Neutrophil (primary cell): ENCODE measurements at regions not wholly inside any gene's neighbourhood (a gene's known extent, or its start where the extent isn't known, plus 50 kb on each side); places are given as distances from the start of the nearest gene placed in this dataset.

Experiments used
- H3K27ac ChIP-seq: fragments of 200-600 bp; sonication (generic); 2 replicates; pipeline ENCODE4 v1.5.1; 2016; ENCODE audit warnings: mild to moderate bottlenecking, moderate library complexity
- H3K27me3 ChIP-seq: fragments of 200-600 bp; sonication (generic); 2 replicates; pipeline ENCODE4 v1.6.0; 2016; ENCODE audit warnings: mild to moderate bottlenecking
- H3K36me3 ChIP-seq: fragments of 200-600 bp; sonication (generic); 2 replicates; pipeline ENCODE4 v1.5.1; 2017
- H3K4me1 ChIP-seq, 2 experiments: fragments of 200-600 bp in 1 of 2; sonication (generic) in 1 of 2; 1 replicate in 1 of 2; 2 replicates in 1 of 2; pipeline versions ENCODE4 v1.5.1 to v1.6.1; 2013 to 2016; ENCODE audit warnings: low read depth in 1 of 2, low read length in 1 of 2, mild to moderate bottlenecking in 1 of 2, moderate library complexity in 1 of 2; ENCODE audit not compliant: control insufficient read depth in 1 of 2, insufficient read depth in 1 of 2
- H3K4me3 ChIP-seq, 2 experiments: fragments of 200-600 bp in 1 of 2; sonication (generic) in 1 of 2; 1 replicate in 1 of 2; 2 replicates in 1 of 2; pipeline ENCODE4 v1.5.1; 2013 to 2016; ENCODE audit warnings: low read depth in 1 of 2, low read length in 1 of 2, mild to moderate bottlenecking in 1 of 2, moderate library complexity in 1 of 2
- H3K9me3 ChIP-seq: fragments of 200-600 bp; sonication (generic); 2 replicates; pipeline ENCODE4 v1.5.1; 2016
- TF ChIP-seq, protein P1 (sequence below): fragments of 200-600 bp; sonication (generic); IDR thresholded peaks from 2 replicates; pipeline ENCODE4 v1.5.1; 2016; ENCODE audit warnings: antibody characterized with exemption

DNA sequence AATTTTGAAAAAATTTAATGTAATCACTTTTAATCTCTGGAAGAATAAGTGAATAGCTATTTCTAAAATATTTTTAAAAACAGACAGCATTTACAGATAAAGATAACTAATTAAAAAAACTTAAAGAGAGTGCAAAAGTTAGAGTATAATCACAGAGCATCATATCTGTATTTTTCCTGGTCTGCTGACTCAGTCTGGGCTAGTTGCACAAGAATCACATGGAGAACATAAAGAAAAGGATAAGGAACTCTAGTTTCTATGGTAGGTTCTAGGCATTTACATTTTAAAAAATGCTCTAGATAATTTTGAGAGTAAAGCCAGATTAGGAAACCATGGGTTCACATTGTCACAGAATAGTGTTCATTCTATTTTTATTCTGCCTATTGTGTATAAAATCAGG lies 347.4 kb downstream of the PSAT1 start:
- TF ChIP-seq, protein P1, sequence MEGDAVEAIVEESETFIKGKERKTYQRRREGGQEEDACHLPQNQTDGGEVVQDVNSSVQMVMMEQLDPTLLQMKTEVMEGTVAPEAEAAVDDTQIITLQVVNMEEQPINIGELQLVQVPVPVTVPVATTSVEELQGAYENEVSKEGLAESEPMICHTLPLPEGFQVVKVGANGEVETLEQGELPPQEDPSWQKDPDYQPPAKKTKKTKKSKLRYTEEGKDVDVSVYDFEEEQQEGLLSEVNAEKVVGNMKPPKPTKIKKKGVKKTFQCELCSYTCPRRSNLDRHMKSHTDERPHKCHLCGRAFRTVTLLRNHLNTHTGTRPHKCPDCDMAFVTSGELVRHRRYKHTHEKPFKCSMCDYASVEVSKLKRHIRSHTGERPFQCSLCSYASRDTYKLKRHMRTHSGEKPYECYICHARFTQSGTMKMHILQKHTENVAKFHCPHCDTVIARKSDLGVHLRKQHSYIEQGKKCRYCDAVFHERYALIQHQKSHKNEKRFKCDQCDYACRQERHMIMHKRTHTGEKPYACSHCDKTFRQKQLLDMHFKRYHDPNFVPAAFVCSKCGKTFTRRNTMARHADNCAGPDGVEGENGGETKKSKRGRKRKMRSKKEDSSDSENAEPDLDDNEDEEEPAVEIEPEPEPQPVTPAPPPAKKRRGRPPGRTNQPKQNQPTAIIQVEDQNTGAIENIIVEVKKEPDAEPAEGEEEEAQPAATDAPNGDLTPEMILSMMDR = no peak

DNA sequence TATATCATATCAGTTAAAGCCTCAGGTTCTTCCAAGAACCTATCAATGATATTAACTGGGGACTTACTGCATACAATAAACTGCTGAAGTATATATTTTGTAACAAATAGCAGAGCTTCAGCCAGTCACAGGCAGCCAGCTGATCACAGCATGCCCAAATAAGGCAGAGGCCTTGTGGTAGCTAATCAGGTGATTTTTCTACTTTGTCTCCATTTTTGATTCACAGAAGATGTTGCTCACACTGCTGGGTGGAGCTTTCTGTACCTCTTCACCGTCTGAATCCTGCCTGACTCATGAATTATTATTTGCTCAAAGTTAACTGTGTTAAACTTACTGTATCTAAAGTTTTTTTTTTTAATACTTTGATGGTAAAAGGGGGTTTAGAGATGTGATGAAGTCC lies 357.4 kb downstream of the PSAT1 start:
- H3K4me3 ChIP-seq = no peak overlapping the region
- H3K36me3 ChIP-seq = no peaks in the 10 kb centered on the region
- H3K9me3 ChIP-seq = no peaks in the 10 kb centered on the region
- TF ChIP-seq, protein P1 = no peak
- no peaks in the 10 kb centered on the region for H3K4me1 ChIP-seq
- H3K27me3 ChIP-seq = no peaks in the 10 kb centered on the region
- no peak overlapping the region for H3K27ac ChIP-seq

More for the DNA sequence above, 347.4 kb downstream of the PSAT1 start:
- H3K9me3 ChIP-seq = no peaks in the 10 kb centered on the region
- H3K27me3 ChIP-seq = no peaks in the 10 kb centered on the region
- no peaks in the 10 kb centered on the region for H3K4me1 ChIP-seq
- H3K27ac ChIP-seq = no peak overlapping the region
- H3K36me3 ChIP-seq = no peaks in the 10 kb centered on the region
- H3K4me3 ChIP-seq = no peak overlapping the region

DNA sequence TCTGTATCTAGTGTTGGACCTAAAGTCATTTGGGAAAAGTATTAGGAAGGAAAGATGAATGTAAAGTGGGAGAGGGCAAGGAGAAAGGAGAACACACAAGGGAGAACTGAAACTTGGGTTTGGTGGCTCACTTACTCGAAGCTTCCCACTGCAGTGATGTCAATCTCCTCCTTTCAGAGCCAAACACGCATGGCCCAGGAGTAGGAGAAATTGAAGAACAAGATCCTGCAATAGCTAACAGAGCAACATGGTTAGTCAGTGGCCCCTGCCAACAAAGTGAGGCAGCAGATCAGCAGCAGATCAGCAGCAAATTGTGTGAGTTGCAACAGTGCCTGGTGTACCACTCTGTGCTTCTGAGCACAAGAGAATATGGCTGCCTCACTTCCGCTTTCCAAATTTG lies 366.4 kb downstream of the PSAT1 start:
- Histone ChIP-seq H3K27me3 (no peaks in the 10 kb centered on the region), H3K9me3 (no peaks in the 10 kb centered on the region), H3K4me1 (no peaks in the 10 kb centered on the region), H3K4me3 (no peak overlapping the region), H3K36me3 (no peaks in the 10 kb centered on the region), H3K27ac (no peak overlapping the region)
- TF ChIP-seq, protein P1 = no peak

DNA sequence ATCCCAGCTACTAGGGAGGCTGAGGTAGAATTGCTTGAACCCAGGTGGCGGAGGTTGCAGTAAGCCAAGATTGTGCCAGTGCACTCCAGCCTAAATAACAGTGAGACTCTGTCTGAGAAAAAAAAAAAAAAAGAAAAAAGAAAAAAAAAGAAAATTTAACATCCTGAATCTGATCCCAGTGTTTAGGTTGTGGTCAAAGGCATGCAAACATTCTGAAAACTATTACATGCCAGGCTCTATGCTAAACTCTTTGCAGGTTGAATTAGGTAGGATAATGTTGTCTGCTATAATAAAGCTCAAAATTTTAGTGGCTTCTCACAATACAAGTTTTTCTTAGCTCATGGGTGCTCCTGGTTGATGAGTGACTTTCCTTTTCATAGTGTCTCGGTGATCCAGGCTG lies 367.4 kb downstream of the PSAT1 start:
- H3K4me1 ChIP-seq = no peaks in the 10 kb centered on the region
- H3K9me3 ChIP-seq = no peaks in the 10 kb centered on the region
- TF ChIP-seq, protein P1 = no peak
- H3K4me3 ChIP-seq = no peak overlapping the region
- no peaks in the 10 kb centered on the region for H3K36me3 ChIP-seq
- no peak overlapping the region for H3K27ac ChIP-seq
- H3K27me3 ChIP-seq = no peaks in the 10 kb centered on the region

DNA sequence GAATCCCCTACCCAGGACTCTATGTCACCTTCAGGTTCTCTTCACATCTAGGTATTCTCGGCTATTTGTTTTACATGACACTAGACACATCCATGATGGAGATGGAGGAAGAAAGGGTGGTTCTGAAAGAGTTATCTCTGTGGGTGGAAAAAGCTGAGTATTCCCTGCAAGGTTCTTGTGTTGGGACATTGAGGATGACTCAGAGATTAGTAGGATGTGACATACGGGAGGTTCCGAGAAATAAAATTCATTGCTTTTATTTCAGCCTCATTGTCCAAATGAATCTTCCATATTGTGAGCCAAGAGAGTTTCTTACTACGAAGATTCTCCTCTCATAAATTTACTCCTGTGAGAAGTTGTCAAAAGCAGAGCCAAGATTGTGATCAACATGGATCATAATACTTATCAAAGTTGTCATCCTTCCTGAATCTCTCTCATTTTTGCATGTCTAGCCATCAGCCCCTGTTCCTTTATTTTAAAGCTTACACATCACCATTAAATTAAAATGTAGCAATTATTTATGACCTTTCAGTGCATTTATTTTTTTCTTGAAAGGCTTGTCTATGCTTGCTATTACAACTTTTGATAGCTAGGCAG lies 370.0 kb downstream of the PSAT1 start:
- TF ChIP-seq, protein P1 = no peak
- Histone ChIP-seq H3K27me3 (no peaks in the 10 kb centered on the region), H3K36me3 (no peaks in the 10 kb centered on the region), H3K4me1 (no peaks in the 10 kb centered on the region), H3K9me3 (no peaks in the 10 kb centered on the region), H3K27ac (no peak overlapping the region), H3K4me3 (no peak overlapping the region)
